Mucosa of gallbladder (tissue), 1 donor: ENCODE measurements at regions not wholly inside any gene's neighbourhood (a gene's known extent, or its start where the extent isn't known, plus 50 kb on each side); places are given as distances from the start of the nearest gene placed in this dataset.
A peak's percentile ranks its signal among the peaks of the same experiment; 100 is the strongest.
"Not testable (repeated sequence)": the region's sequence is repeated elsewhere in the genome, so short reads cannot be mapped to it uniquely, and the experiment has no call there.

Experiments
- DNase-seq: peaks from one replicate; pipeline ENCODE4 v3.0.0-alpha.2; 2020; ENCODE audit warnings: low spot score
- donor health status: DM: no; HTN: no; CAD: no.

GRCh38 chr2:19654310-19655090 lies 247.3 kb downstream of the TTC32 start:
- no peak for DNase-seq

GRCh38 chr2:19653509-19653908 lies 248.3 kb downstream of the TTC32 start:
- no peak for DNase-seq

DNA sequence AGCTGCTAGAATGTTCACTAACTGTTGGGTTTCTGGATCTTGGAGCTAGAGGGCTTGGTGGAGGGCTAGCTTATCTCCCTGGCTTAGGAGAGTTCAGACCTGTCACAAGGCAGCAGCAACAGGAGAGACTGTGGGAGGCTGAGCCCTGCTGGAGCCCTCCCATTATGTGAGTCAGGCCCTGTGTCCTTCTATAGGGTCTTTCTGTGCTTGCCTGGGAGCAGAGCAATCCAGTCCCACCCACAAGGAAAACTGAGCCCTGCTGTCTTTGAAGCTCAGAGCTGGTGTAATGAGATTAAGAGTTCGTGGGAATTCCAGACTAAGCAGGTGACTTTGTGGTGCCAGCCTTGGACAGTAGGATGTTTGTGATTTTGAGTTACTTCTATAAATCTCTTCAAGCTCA lies 249.0 kb downstream of the TTC32 start:
- DNase-seq: no peak

DNA sequence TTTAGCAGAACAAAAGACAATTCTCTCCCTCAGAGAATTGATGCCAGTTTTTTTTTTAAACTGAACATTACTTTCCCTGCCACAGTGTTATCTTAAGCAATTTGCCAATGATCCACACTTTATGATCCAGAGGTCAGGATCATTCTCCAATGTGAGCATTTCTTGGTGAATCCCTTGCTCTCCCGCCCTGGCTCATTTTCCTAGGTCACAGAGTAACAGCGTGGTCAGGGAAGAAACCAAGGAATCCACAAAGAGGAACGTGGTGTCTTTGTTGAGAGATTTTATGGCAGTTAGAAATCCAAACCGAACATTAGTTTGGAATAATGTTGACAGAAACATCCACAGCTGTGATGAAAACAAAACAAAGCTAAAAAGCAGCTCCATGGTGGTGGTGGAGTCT lies 250.3 kb downstream of the TTC32 start:
- no peak for DNase-seq

GRCh38 chr2:19649785-19650380 lies 251.9 kb downstream of the TTC32 start:
- DNase-seq: no peak

- no peak for DNase-seq
These were observed 252.6 kb downstream of the TTC32 start for GRCh38 chr2:19649142-19649541.

DNA sequence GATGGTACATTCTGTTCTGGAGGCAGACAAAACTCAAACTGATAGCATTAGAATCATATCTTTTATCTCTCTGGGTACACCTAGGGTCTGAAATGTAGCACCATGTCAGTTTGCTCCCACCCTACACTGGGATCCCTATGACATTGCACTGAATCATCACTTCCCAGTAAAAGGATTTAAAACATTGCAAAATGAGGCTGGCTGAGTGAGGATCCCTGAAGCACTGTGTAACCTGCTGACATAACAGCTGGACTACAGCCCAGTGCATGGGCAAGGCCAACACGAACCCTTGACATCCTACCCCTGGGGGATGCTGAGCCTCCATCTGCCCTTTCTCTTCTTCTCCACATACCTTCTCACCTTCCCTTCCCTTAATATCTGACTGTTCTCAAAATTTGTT lies 253.2 kb downstream of the TTC32 start:
- DNase-seq: no peak

DNA sequence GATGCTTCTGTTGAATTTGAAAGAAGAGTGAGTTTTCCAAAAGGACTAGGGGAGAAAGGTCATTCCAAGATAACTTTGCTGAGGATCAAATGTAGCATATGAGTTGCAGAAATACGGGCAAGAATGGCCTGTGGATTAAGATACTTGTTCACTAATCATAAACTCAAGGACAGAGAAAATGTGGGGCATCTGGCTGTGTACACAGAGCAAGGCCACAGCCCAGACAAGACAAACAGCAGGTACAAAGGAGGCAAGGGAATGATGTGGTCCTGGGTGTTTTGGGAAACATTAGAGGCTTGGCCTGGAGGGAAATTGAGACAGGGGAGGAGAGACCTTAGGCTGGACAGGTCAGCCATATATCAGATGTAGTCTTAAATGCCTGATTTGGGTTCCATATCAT lies 254.8 kb downstream of the TTC32 start:
- no peak for DNase-seq

- DNase-seq: no peak
These were observed 257.0 kb downstream of the TTC32 start for GRCh38 chr2:19644763-19645162.

DNA sequence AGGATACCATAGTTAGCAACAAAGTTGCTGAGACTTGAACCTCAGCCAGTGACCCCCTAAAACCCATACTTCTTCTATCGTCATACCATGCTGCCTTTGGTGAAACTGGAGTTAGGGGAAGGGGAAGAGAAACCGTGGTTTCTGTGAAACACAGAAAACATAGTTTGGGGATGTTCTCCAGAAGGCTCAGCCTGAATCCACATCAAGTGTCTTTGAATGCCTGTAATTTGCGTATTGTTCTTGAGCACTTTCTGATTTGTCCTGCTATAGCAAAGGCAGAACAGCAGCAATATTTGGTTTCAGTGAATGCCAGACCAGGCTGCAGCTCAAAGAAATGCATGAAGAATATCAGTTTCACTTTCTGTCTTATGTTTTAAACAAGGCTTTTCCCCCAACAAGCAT lies 258.7 kb downstream of the TTC32 start:
- no peak for DNase-seq

GRCh38 chr2:19642501-19642900 lies 259.3 kb downstream of the TTC32 start:
- DNase-seq: no peak

DNA sequence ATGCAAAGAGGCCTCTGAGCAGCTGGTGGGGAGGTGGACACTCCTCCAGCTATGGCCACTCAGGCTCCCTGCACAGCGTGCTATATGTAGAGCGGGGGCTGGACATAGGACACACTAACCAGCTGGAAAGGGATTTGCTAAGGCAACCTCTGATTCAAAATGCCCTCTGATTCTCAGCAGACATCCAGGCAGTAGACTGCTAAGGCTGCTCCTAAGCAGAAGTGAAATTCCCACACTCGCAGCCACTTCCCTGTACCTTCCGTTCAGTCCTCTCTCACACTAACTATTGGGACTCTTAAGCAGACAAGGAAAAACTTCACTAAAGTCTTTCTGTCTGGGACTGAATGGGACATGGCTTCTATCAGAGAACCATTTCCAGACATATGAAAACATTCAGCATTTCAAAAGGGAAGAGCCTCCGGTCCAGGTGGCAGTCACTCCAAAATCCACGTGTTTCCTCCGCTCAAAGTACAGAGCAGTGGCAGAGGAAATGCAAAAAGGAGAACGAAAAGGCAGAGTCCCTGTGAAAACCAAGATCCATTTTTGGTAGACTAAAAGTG lies 265.8 kb downstream of the TTC32 start:
- no peak for DNase-seq

- DNase-seq: no peak
These were observed 269.3 kb downstream of the TTC32 start for GRCh38 chr2:19632403-19632991.

- no peak for DNase-seq
These were observed 269.9 kb downstream of the TTC32 start for GRCh38 chr2:19631871-19632270.

GRCh38 chr2:19630921-19631320 lies 270.9 kb downstream of the TTC32 start:
- no peak for DNase-seq

GRCh38 chr2:19627359-19627758 lies 268.9 kb upstream of the OSR1 start:
- DNase-seq: no peak

GRCh38 chr2:19623488-19623887 lies 265.1 kb upstream of the OSR1 start:
- no peak for DNase-seq

DNA sequence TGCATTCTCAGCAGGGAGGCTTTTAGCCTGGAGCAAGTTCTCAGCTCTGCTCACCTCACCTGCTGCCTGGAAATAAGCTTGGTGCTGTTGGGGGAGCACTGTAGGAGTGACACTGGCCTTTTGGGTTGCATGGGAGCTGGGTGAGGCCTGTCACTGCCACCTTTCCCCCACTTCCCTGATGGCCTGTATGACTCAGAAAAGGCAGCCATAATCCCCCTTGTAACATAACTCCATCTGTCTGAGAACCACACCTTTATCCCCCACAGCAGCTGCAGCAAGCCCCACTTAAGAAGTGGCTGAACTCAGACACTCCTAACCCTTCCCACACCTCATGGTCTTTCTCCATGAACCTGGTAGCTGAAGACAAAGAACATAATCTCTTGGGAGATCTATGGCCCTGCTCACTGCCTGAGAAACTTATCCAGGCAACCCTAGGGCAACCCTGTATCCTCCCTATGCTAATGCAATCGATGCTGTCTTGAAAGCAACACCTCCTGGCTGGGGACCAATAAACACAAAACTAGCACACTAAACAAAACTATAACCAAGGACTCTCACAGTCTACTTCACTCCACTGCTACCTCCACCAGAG lies 258.9 kb upstream of the OSR1 start:
- DNase-seq: no peak

- DNase-seq: not testable (repeated sequence)
These were observed 257.0 kb upstream of the OSR1 start for GRCh38 chr2:19615402-19615801.

- no peak for DNase-seq
These were observed 255.6 kb upstream of the OSR1 start for GRCh38 chr2:19614066-19614465.

- peak; percentile 56 for DNase-seq
These were observed 253.3 kb upstream of the OSR1 start for GRCh38 chr2:19611491-19612332.

DNA sequence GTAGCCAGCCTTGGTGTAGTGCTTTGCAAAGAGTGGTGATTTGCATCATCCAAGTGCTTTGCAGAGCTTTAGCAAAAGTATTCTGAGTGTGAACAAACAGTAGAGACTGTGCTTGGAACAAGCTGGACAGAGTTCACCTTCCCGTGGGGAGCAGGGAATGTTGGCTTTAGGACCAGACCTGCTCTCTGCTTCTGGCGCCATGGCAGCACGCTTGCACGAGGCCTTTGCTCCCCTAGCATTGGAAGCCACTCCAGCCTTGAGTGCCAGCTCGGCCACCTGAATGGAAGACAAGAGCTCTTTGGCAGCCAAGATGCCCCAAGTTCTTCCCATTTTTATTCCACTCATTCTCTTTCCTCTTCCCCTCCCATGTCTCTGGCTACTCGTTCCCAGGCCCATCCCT lies 250.8 kb upstream of the OSR1 start:
- DNase-seq: no peak
